ENCODE measurements at regions not wholly inside any gene's neighbourhood (a gene's known extent, or its start where the extent isn't known, plus 50 kb on each side); places are given as distances from the start of the nearest gene placed in this dataset.

DNA sequence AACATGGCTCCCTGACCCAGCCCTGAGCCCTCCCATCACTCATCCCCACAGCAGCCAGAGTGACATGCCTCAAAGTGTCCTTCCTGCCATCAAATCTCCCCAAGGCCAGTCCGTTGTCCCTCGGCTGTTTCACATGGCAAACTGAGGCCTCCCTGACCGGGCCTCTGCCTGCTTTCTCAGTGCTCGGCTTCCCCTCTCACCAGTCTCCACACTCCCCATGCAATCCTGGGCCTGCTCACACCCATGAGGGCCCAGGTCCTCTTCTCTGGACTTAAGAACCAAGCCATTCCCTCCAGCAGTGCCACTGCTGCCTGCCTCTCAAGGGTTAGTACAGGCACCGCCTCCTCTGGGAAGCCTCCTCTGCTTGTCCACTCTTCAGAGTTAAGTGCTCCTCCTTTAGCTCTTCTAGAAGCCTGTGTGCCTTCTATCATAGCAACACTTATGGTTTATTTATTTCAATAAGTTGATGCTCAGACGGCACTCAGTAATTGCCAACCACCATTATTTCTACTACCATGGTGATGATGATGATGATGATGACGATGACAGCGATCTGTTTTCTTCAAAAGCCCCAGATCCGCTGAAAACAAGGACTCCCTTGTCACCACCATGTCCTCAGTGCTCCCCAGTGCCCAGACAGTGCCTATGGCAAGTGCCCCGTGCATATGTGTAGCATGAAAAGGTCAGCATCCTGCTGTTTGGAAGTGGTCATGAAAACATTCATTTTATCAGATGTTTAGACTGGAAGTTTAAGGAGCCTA is 449.0 kb downstream of the CDH26 start:
- H3K4me3 ChIP-seq = no peak overlapping the region
- no peaks in the 10 kb centered on the region for H3F3A ChIP-seq (ENCODE audit: low read depth)
- no peaks in the 10 kb centered on the region for H3K36me3 ChIP-seq
- H4K20me1 ChIP-seq (ENCODE audit: low read depth) = no peaks in the 10 kb centered on the region
- no peak overlapping the region for H3K4me2 ChIP-seq
- no peaks in the 10 kb centered on the region for H3K79me2 ChIP-seq (ENCODE audit: low read depth)
- H3K27ac Mint-ChIP-seq = peak overlapping the region; percentile 70
- H3K36me3 Mint-ChIP-seq = peaks cover 2% of the 10 kb centered on the region
- H3K4me1 ChIP-seq = peaks cover 8% of the 10 kb centered on the region
- no peak overlapping the region for H3K4me3 Mint-ChIP-seq
- peaks cover 16% of the 10 kb centered on the region for H3K4me1 Mint-ChIP-seq
- H3K9me3 ChIP-seq (ENCODE audit: low read depth) = no peaks in the 10 kb centered on the region
- DNase-seq (ENCODE audit: low spot score) = no peak
- H3K27me3 Mint-ChIP-seq (ENCODE audit: insufficient read depth, low read depth) = peaks cover 7% of the 10 kb centered on the region
- no peak overlapping the region for H3K9ac ChIP-seq
- H3K27me3 ChIP-seq = no peaks in the 10 kb centered on the region
- H2AFZ ChIP-seq (replicated peaks) = no peak overlapping the region
- peaks cover 8% of the 10 kb centered on the region for H3K9me3 Mint-ChIP-seq
- TF ChIP-seq EZH2phosphoT487 (IDR thresholded peaks at IDR 0.05) = no peak
- TF ChIP-seq, protein P1, sequence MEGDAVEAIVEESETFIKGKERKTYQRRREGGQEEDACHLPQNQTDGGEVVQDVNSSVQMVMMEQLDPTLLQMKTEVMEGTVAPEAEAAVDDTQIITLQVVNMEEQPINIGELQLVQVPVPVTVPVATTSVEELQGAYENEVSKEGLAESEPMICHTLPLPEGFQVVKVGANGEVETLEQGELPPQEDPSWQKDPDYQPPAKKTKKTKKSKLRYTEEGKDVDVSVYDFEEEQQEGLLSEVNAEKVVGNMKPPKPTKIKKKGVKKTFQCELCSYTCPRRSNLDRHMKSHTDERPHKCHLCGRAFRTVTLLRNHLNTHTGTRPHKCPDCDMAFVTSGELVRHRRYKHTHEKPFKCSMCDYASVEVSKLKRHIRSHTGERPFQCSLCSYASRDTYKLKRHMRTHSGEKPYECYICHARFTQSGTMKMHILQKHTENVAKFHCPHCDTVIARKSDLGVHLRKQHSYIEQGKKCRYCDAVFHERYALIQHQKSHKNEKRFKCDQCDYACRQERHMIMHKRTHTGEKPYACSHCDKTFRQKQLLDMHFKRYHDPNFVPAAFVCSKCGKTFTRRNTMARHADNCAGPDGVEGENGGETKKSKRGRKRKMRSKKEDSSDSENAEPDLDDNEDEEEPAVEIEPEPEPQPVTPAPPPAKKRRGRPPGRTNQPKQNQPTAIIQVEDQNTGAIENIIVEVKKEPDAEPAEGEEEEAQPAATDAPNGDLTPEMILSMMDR (IDR thresholded peaks at IDR 0.05) = no peak
- TF ChIP-seq EZH2 (IDR thresholded peaks at IDR 0.05) = no peak
- H3K27ac ChIP-seq = no peak overlapping the region

DNA sequence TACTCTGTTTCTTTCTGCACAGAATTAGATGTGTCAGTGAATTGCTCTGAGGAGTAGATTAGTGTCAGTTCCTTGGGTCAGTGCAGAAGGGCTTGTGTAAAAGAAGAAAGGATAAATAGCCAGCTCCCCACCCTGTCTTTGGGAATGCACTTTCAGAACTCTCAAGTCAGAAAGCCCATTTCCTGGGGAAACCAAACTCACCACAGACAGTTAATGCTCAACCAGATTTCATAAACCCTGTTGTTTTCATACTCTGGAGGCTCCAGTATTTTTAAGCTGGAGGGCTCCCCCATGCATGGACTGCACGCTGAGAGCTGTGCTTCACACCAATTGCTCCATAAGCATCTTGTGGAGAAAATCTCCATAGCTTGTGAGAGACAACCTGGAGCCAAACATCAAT is 449.7 kb downstream of the CDH26 start:
- H3K79me2 ChIP-seq (ENCODE audit: low read depth) = no peaks in the 10 kb centered on the region
- H3F3A ChIP-seq (ENCODE audit: low read depth) = no peaks in the 10 kb centered on the region
- no peak overlapping the region for H3K27ac Mint-ChIP-seq
- H3K9me3 ChIP-seq (ENCODE audit: low read depth) = no peaks in the 10 kb centered on the region
- no peaks in the 10 kb centered on the region for H4K20me1 ChIP-seq (ENCODE audit: low read depth)
- H3K9me3 Mint-ChIP-seq = peaks cover 8% of the 10 kb centered on the region
- H3K4me3 Mint-ChIP-seq = no peak overlapping the region
- no peak overlapping the region for H3K9ac ChIP-seq
- H3K4me1 Mint-ChIP-seq = peaks cover 15% of the 10 kb centered on the region
- H3K36me3 ChIP-seq = no peaks in the 10 kb centered on the region
- no peak overlapping the region for H3K27ac ChIP-seq
- peaks cover 2% of the 10 kb centered on the region for H3K36me3 Mint-ChIP-seq
- TF ChIP-seq EZH2 (IDR thresholded peaks at IDR 0.05) = no peak
- TF ChIP-seq, protein P1 (IDR thresholded peaks at IDR 0.05) = no peak
- no peak for TF ChIP-seq EZH2phosphoT487 (IDR thresholded peaks at IDR 0.05)
- no peak for DNase-seq (ENCODE audit: low spot score)
- no peak overlapping the region for H3K4me3 ChIP-seq
- peaks cover 7% of the 10 kb centered on the region for H3K4me1 ChIP-seq
- no peak overlapping the region for H3K4me2 ChIP-seq
- peaks cover 7% of the 10 kb centered on the region for H3K27me3 Mint-ChIP-seq (ENCODE audit: insufficient read depth, low read depth)
- no peak overlapping the region for H2AFZ ChIP-seq (replicated peaks)
- H3K27me3 ChIP-seq = no peaks in the 10 kb centered on the region

DNA sequence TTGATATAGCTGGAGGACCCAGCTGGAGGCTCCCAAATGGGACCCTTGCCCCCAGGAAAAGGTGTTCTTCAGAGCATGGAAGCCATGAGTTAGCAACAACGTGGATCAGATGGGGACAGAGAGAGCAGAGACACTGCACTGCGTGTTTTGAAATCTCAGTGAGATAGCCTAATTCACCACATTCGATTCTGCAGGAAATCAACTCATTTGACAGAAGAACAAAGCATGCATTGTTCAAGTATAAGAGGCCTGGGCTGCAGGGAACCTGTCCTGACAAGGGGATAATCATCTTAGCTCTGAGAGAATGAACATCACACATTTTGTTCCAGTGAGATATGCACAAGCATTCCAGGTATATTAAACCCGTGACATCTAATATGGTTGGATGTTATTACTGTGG is 450.2 kb downstream of the CDH26 start:
- no peak overlapping the region for H3K4me2 ChIP-seq
- no peaks in the 10 kb centered on the region for H3K27me3 ChIP-seq
- H3K4me3 Mint-ChIP-seq = no peak overlapping the region
- no peak overlapping the region for H3K27ac ChIP-seq
- H3K9ac ChIP-seq = no peak overlapping the region
- H3K9me3 ChIP-seq (ENCODE audit: low read depth) = no peaks in the 10 kb centered on the region
- peaks cover 2% of the 10 kb centered on the region for H3K4me1 ChIP-seq
- no peaks in the 10 kb centered on the region for H3F3A ChIP-seq (ENCODE audit: low read depth)
- peaks cover 2% of the 10 kb centered on the region for H3K36me3 Mint-ChIP-seq
- H3K27ac Mint-ChIP-seq = peak overlapping the region; percentile 29
- DNase-seq (ENCODE audit: low spot score) = peak; percentile 9
- H3K4me3 ChIP-seq = no peak overlapping the region
- no peaks in the 10 kb centered on the region for H3K79me2 ChIP-seq (ENCODE audit: low read depth)
- peaks cover 8% of the 10 kb centered on the region for H3K9me3 Mint-ChIP-seq
- H2AFZ ChIP-seq (replicated peaks) = no peak overlapping the region
- H3K4me1 Mint-ChIP-seq = peaks cover 10% of the 10 kb centered on the region
- H3K36me3 ChIP-seq = no peaks in the 10 kb centered on the region
- peaks cover 7% of the 10 kb centered on the region for H3K27me3 Mint-ChIP-seq (ENCODE audit: insufficient read depth, low read depth)
- no peaks in the 10 kb centered on the region for H4K20me1 ChIP-seq (ENCODE audit: low read depth)
- TF ChIP-seq, protein P1 (IDR thresholded peaks at IDR 0.05) = no peak
- no peak for TF ChIP-seq EZH2phosphoT487 (IDR thresholded peaks at IDR 0.05)
